Activated naive CD4-positive, alpha-beta T cell treated with anti-CD3 and anti-CD28 coated beads, Interleukin-2, amount 10 ng/mL, durations not matched to agents 7 days and 5 days (primary cell): ENCODE measurements at regions not wholly inside any gene's neighbourhood (a gene's known extent, or its start where the extent isn't known, plus 50 kb on each side); places are given as distances from the start of the nearest gene placed in this dataset.

Experiments used
- CTCF ChIA-PET: fragments of 350-600 bp; sonication (Branson Sonifier 250); formaldehyde crosslinking; loops from one replicate; lab custom pipeline; 2021; ENCODE audit warnings: antibody characterized with exemption; lab: Charles Lee
- DNase-seq: peaks from one replicate; pipeline ENCODE4 v3.0.0-alpha.2; 2020
- H3K27ac Mint-ChIP-seq: one replicate; pipeline ENCODE4 v1.8.0; 2021; ENCODE audit warnings: mild to moderate bottlenecking, moderate library complexity, mixed read lengths
- H3K27me3 Mint-ChIP-seq: one replicate; pipeline ENCODE4 v1.8.0; 2021; ENCODE audit warnings: mild to moderate bottlenecking, mixed read lengths
- H3K36me3 Mint-ChIP-seq: one replicate; pipeline ENCODE4 v1.8.0; 2021; ENCODE audit warnings: mixed read lengths
- H3K4me1 Mint-ChIP-seq: one replicate; pipeline ENCODE4 v1.8.0; 2021; ENCODE audit warnings: mixed read lengths
- H3K4me3 Mint-ChIP-seq: one replicate; pipeline ENCODE4 v1.8.0; 2021; ENCODE audit warnings: mild to moderate bottlenecking, moderate library complexity, mixed read lengths
- H3K9me3 Mint-ChIP-seq: one replicate; pipeline ENCODE4 v1.8.0; 2021; ENCODE audit warnings: mixed read lengths

DNA sequence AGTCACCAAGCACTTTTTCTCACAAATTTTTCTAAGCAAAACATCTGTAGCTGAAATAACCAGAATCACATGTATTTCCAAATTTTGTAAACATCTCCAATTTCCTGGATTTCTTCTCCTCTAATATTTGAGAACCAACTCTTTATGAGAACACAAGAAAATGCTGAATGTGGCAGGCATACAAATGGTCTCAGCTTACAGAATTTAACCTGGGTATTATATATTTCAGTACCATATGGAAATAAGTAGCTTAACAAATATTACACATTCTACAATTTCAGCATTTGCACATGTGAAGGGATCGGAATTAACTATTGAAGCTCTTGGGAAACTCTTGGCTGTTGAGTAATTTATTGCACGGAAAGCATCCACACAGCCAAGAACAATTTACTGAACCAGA lies 92.5 kb downstream of the TBXT start:
- Mint-ChIP-seq H3K27me3 (no peaks in the 10 kb centered on the region), H3K36me3 (no peaks in the 10 kb centered on the region), H3K27ac (no peak overlapping the region), H3K9me3 (no peaks in the 10 kb centered on the region), H3K4me1 (no peaks in the 10 kb centered on the region), H3K4me3 (no peak overlapping the region)
- DNase-seq = no peak
- CTCF ChIA-PET = no interaction called here

DNA sequence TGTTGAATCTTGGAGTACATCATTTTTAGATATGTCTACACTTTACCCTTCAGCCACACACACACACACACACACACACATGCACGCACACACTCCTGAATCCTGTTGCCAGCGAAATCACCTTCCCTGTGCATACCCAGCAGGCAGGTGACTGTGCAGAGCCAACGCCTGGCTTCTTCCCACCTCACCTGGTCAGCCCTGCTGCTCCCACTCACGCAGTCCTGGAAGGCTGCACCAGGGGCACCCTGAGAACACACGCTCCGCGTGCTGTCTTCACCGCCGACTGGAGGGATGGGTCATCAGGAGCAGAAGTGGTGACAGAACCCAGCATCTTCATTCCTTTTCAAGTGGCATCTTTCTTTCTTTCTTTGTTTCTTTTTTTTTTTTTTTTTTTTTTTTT lies 94.6 kb downstream of the TBXT start:
- no peaks in the 10 kb centered on the region for H3K36me3 Mint-ChIP-seq
- no peak overlapping the region for H3K4me3 Mint-ChIP-seq
- H3K9me3 Mint-ChIP-seq = no peaks in the 10 kb centered on the region
- H3K27ac Mint-ChIP-seq = no peak overlapping the region
- H3K27me3 Mint-ChIP-seq = no peaks in the 10 kb centered on the region
- H3K4me1 Mint-ChIP-seq = no peaks in the 10 kb centered on the region
- DNase-seq = no peak
- CTCF ChIA-PET = no interaction called here

DNA sequence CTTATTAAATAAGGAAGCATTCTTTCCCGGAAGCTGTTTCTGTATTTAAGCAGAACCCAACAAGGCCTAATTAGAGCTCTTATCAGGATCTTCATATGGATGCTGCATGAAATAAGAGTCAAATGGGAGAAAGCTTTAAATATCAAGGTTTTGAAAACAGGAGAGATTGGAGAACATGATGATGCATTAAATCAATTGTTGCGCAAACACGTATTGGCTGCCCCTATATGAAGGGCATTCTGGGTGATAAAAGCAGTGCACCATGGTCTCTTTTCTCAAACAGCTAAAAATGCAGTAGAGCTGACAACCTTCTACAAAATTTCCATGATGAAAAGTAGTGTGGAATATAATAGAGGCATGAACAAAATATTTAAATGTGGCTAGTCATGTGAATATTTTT lies 98.9 kb downstream of the TBXT start:
- CTCF ChIA-PET = no interaction called here
- no peak overlapping the region for H3K4me3 Mint-ChIP-seq
- no peaks in the 10 kb centered on the region for H3K4me1 Mint-ChIP-seq
- no peaks in the 10 kb centered on the region for H3K27me3 Mint-ChIP-seq
- DNase-seq = no peak
- H3K27ac Mint-ChIP-seq = no peak overlapping the region
- no peaks in the 10 kb centered on the region for H3K9me3 Mint-ChIP-seq
- H3K36me3 Mint-ChIP-seq = no peaks in the 10 kb centered on the region

DNA sequence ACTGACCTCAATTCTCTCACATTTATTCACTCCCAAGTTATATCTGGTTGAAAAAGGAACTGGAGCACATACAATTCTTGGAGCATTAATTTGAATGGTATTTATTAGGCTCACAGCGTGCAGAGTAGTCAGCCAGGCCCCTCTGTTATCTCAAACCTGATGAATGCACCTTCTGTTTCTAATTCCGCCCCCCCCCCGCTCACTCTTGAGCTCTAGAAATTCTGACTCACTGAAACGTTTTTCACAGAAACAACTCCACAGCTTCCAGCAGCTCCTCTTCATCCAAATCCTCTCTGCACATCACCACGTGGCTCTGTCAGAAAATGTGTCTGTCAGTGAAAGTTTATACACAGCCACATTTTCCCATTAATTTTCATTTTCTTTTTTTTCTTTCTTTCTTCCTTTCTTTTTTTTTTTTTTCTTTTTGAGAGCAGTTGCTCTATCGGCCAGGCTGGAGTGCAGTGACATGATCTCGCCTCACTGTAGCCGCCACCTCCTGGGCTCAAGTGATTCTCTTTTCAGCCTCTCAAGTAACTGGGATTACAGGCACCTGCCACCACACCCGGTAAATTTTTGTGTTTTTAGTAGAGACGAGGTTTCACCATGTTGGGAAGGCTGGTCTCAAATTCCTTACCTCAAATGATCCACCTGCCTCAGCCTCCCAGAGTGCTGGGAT lies 109.4 kb downstream of the TBXT start:
- Mint-ChIP-seq H3K36me3 (no peaks in the 10 kb centered on the region), H3K4me1 (no peaks in the 10 kb centered on the region), H3K9me3 (peaks cover 16% of the 10 kb centered on the region), H3K27me3 (no peaks in the 10 kb centered on the region), H3K4me3 (no peak overlapping the region), H3K27ac (no peak overlapping the region)
- DNase-seq = no peak
- CTCF ChIA-PET = no interaction called here

DNA sequence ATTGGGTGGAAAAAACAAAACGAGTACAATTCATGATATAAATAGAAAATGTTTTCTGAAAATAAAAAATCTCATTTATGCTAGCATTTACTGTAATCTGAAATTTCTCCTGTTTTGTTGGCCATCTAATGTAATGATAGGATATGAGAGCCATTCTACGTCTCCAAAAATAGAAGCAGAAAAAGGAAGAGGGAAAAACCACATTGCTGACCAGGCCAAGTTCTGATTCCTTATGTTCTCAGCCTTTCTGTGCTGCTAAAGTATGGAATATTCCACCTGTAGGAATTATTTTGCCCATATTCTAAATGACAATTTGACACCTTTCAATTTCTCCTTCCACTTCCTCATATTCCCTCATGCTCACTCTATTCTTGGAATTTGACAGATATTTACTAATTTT lies 110.2 kb downstream of the TBXT start:
- CTCF ChIA-PET = no interaction called here
- DNase-seq = no peak
- Mint-ChIP-seq H3K4me1 (no peaks in the 10 kb centered on the region), H3K36me3 (no peaks in the 10 kb centered on the region), H3K27ac (no peak overlapping the region), H3K27me3 (no peaks in the 10 kb centered on the region), H3K4me3 (no peak overlapping the region), H3K9me3 (peaks cover 20% of the 10 kb centered on the region)

DNA sequence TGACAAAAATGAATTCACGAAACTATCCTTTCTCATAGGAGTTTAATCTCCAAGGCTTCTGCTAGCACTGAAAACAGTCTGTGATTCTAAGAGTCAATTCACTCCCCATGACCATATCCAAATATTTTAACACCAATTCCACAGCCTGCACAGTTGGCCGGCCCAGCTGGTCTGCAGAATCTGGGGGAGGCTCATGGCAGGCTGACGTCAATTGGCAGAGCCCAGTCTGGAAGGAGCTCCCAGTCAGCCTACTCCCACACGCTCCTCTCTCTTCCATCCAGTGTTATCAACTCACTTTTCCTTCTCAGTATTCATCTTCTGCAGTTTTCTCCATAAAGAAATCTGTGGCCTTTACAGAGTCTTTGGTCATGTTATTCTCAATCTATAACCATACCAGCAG lies 111.0 kb downstream of the TBXT start:
- no peak overlapping the region for H3K27ac Mint-ChIP-seq
- CTCF ChIA-PET = no interaction called here
- DNase-seq = no peak
- H3K36me3 Mint-ChIP-seq = no peaks in the 10 kb centered on the region
- H3K4me3 Mint-ChIP-seq = no peak overlapping the region
- H3K9me3 Mint-ChIP-seq = peaks cover 20% of the 10 kb centered on the region
- no peaks in the 10 kb centered on the region for H3K4me1 Mint-ChIP-seq
- no peaks in the 10 kb centered on the region for H3K27me3 Mint-ChIP-seq

DNA sequence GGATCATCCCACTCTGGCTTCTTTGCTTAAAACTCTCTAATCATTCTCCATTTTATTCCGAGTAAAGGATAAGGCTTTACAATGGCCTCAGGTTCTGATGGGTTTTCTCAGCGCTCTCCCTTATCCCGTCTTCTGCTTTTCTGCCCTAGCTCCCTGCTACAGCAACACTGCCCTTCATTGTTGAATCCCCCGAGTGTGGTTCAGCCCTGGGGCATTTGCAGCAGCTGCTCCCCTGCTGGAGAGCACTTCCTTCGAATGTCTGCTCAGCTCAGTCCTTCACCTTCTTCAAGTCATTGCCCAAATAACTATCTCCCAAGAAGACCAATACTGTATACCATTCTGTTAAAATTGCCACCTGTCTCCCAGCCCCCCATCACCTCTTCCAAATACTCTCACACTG lies 111.8 kb downstream of the TBXT start:
- peaks cover 20% of the 10 kb centered on the region for H3K9me3 Mint-ChIP-seq
- no peak overlapping the region for H3K4me3 Mint-ChIP-seq
- DNase-seq = no peak
- CTCF ChIA-PET = no interaction called here
- H3K4me1 Mint-ChIP-seq = no peaks in the 10 kb centered on the region
- no peaks in the 10 kb centered on the region for H3K36me3 Mint-ChIP-seq
- H3K27ac Mint-ChIP-seq = no peak overlapping the region
- no peaks in the 10 kb centered on the region for H3K27me3 Mint-ChIP-seq

DNA sequence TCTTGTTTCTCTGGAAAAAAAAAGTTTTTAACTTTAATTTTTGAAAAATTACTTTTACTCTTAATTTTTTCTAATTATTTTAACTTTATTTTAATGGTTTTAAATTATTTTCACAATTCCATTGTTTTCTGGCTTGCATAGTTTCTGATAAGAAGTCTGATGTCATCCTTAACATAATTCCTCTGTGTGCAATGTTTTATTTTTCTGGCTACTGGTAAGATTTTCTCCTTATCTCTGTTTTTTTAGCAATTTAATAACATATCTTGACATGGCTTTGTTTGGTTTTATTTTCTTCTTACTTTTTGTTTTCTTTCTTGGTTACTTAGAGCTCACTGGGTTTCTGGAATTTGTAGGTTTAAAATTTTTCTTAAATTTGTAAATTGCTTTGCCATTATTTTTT lies 114.8 kb downstream of the TBXT start:
- CTCF ChIA-PET = no interaction called here
- H3K9me3 Mint-ChIP-seq = peaks cover 20% of the 10 kb centered on the region
- no peak overlapping the region for H3K4me3 Mint-ChIP-seq
- H3K4me1 Mint-ChIP-seq = no peaks in the 10 kb centered on the region
- DNase-seq = no peak
- no peaks in the 10 kb centered on the region for H3K27me3 Mint-ChIP-seq
- H3K27ac Mint-ChIP-seq = no peak overlapping the region
- H3K36me3 Mint-ChIP-seq = no peaks in the 10 kb centered on the region

DNA sequence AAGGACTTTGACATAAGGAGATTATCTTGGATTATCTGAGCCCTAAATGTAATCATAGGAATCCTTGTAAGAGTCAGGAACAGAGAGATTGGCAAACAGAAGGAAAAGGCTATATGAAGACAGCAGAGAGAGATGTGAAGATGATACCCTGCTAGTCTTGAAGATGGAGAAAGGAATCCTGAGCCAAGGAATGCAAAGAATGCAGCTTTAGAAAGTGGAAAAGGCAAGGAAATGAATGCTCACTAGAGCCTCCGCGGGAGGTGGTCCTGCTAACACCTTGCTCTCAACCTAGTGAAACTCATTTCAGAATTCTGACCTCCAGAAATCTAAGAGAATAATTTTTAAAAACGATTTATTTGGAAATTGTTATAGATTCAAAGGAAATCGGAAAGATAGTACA lies 117.1 kb downstream of the TBXT start:
- Mint-ChIP-seq H3K27ac (no peak overlapping the region), H3K27me3 (no peaks in the 10 kb centered on the region), H3K9me3 (peaks cover 19% of the 10 kb centered on the region), H3K36me3 (no peaks in the 10 kb centered on the region), H3K4me3 (no peak overlapping the region), H3K4me1 (no peaks in the 10 kb centered on the region)
- CTCF ChIA-PET = no interaction called here
- DNase-seq = no peak

DNA sequence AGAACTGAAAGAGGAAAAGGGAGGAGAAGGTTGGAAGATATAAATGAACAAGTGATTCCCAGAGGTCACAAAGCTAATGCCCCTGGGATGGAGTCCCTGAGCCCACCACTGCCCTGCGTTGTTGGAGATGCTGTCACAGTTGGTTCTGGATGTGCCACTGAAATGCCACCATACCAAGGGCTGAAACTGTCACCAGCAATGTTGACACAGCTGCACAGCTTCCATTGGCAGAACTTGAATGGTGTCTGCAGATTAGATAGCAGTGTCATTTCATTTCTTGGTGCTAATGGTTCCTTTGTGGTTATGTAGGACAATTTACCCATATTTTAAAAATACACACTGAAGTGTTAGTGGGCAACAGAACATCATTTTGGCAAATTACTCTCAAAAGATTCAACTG lies 120.7 kb downstream of the TBXT start:
- Mint-ChIP-seq H3K27me3 (no peaks in the 10 kb centered on the region), H3K9me3 (no peaks in the 10 kb centered on the region), H3K36me3 (no peaks in the 10 kb centered on the region), H3K4me3 (no peak overlapping the region), H3K4me1 (no peaks in the 10 kb centered on the region), H3K27ac (no peak overlapping the region)
- CTCF ChIA-PET = no interaction called here
- no peak for DNase-seq

DNA sequence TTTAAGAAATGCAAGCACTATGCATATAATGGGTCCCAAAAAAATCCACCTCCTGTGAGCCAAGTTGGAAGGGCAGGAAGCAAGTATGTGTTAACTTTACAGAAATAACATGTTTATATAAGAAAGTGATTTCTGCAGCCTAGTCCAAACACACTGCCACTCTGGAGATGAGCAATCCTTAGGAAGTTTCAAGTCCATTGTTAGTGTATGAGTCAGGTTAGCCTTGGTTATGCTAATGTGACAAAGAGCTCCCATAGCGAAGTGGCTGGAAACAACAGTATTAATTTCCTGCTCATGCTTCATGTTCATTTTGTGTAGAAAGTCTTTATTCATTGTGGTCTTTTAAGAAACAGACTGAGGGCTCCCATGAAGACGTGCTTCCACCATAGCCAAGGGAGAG lies 121.4 kb downstream of the TBXT start:
- Mint-ChIP-seq H3K4me1 (no peaks in the 10 kb centered on the region), H3K4me3 (no peak overlapping the region), H3K36me3 (no peaks in the 10 kb centered on the region), H3K9me3 (no peaks in the 10 kb centered on the region), H3K27me3 (no peaks in the 10 kb centered on the region), H3K27ac (no peak overlapping the region)
- CTCF ChIA-PET = no interaction called here
- DNase-seq = no peak

DNA sequence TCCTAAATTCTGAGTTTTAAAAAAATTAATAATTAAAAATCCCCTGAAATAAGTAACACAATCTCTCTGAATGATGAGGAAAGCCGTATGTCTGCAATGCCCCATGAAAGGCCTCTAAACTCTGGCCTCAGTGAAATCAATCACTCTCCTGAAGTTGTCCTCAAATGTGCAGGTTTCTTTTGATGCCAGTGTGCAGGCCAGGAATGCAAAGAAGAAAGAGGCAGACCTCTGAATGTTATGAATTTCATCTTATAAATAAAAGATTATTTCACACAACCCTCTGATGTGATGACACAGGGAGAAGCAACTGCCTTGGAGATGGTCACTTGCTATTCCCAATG lies 121.8 kb downstream of the TBXT start:
- no peak for DNase-seq
- H3K36me3 Mint-ChIP-seq = no peaks in the 10 kb centered on the region
- CTCF ChIA-PET = no interaction called here
- H3K4me3 Mint-ChIP-seq = no peak overlapping the region
- H3K27me3 Mint-ChIP-seq = no peaks in the 10 kb centered on the region
- H3K4me1 Mint-ChIP-seq = no peaks in the 10 kb centered on the region
- no peak overlapping the region for H3K27ac Mint-ChIP-seq
- no peaks in the 10 kb centered on the region for H3K9me3 Mint-ChIP-seq

DNA sequence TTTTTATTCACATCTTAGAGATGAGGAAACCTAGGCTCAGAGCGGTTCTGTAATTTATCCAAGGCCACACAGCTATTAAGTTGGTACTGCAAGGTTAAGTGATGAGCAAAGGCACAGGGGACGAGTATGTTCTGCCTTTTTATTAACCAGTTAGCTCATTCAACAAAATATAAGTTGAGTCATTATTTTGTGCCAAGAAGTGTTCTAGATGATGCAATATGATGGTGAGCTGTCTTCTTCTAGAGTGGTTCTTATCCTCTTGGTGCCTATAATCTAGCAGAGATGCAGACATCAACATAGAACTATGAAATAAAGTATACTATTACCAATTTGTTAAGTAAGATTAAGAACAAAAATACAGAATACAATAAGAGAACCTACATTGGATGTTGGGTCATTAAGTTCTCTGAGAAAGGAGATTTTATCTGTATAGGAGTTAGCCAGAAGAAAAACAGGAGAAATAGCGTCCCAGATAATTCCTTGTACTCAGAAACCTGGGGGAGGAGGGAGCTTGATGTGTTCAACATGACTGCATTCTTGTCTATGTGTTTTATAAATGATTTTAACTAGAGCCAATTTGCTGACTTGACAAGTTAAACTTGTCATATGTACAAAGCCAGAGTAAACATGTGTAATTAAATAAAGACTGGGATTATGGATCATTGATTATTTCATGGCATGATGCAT lies 122.3 kb downstream of the TBXT start:
- Mint-ChIP-seq H3K9me3 (no peaks in the 10 kb centered on the region), H3K27me3 (no peaks in the 10 kb centered on the region), H3K27ac (no peak overlapping the region), H3K4me1 (no peaks in the 10 kb centered on the region), H3K36me3 (no peaks in the 10 kb centered on the region), H3K4me3 (no peak overlapping the region)
- DNase-seq = no peak
- CTCF ChIA-PET = no interaction called here

DNA sequence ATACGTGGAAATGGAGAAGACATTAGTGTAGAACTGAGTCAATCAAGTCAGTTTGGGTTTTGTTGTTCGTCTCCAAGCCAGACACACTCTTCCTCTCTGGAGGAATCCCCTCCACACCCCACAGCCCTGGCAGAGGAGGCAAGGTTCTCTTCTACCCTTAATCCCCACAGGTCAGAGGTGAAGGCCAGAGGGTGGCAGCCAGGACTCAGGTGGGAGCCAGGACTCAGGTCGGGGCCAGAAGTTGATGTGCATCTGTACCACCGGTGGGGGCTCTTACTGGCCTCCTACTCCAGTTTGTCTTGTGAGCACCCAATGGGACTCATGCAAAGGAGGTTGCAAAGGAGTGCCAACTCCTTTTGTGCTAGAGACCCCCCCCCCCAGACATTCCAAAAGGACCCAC lies 126.4 kb downstream of the TBXT start:
- no peak overlapping the region for H3K4me3 Mint-ChIP-seq
- H3K27me3 Mint-ChIP-seq = no peaks in the 10 kb centered on the region
- CTCF ChIA-PET = no interaction called here

DNA sequence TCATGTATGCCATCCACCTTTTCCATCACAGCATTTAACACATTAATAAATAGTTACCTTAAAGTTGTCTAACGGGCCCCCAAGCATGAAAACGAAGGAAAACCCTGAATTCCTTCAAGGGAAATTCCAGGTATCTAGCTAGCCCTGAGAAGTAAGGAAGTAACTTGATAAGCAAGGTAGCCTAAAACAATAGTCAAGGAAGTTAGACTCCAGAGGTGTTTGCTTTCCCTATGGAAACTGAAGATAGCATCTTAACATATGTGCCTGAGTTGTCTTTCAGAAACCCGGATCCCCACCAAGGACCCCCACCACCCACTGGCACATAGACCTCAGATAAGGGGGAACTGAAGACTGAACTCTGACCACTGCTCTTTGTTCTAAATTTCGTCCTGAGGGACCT lies 127.4 kb downstream of the TBXT start:
- Mint-ChIP-seq H3K27ac (no peak overlapping the region), H3K9me3 (peaks cover 5% of the 10 kb centered on the region), H3K27me3 (no peaks in the 10 kb centered on the region), H3K4me1 (no peaks in the 10 kb centered on the region), H3K36me3 (no peaks in the 10 kb centered on the region), H3K4me3 (no peak overlapping the region)
- CTCF ChIA-PET = no interaction called here
- no peak for DNase-seq

More for the DNA sequence above, 126.4 kb downstream of the TBXT start:
- no peak overlapping the region for H3K27ac Mint-ChIP-seq
- no peaks in the 10 kb centered on the region for H3K4me1 Mint-ChIP-seq
- H3K9me3 Mint-ChIP-seq = peaks cover 5% of the 10 kb centered on the region
- H3K36me3 Mint-ChIP-seq = no peaks in the 10 kb centered on the region
- no peak for DNase-seq
